ENCODE measurements at regions not wholly inside any gene's neighbourhood (a gene's known extent, or its start where the extent isn't known, plus 50 kb on each side); places are given as distances from the start of the nearest gene placed in this dataset.

DNA sequence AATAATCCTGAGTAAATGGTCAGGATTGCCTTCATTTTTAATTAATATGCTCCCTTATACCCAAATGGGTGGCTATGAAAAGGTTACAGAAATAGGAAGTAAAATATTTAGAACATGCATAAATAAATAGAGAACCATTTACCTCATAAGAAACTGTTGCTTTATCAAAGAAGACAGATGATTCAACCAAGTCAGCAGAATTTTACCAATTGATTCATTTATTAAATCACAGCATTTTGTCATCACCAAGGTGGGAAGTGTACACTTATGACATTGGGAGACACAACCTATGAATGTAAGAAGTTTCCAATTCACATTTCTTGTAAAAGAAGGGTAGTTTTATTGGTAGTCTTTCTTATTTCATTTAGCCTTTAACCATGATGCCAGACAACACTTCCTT, 870.3 kb upstream of the CHORDC1 start:
- Mint-ChIP-seq H3K4me3 (no peak overlapping the region), H3K9me3 (peaks cover 2 to 17% (median 13%) of the 10 kb centered on the region in 3 donors), H3K4me1 (no peaks in the 10 kb centered on the region), H3K27me3 (no peaks in the 10 kb centered on the region), H3K27ac (no peak overlapping the region), H3K36me3 (no peaks in the 10 kb centered on the region)
- ATAC-seq (replicated peaks in 1 of 4) (no peak), DNase-seq (no peak)
- ChIA-PET POLR2A (no interaction called here), CTCF (no interaction called here)
- Histone ChIP-seq H3K27me3 (replicated peaks in 1 of 2; ENCODE audit: control insufficient read depth in 2 of 2, extremely low read depth in 1 of 2, insufficient read depth in 2 of 2, low read length in 1 of 2) (no peaks in the 10 kb centered on the region), H3K4me3 (ENCODE audit: control insufficient read depth in 1 of 2, extremely low read depth in 1 of 2, low read length in 1 of 2) (no peak overlapping the region), H3K4me1 (ENCODE audit: control insufficient read depth in 1 of 2, extremely low read depth in 1 of 2, insufficient read depth in 2 of 2, low read length in 2 of 2) (no peaks in the 10 kb centered on the region), H3K36me3 (ENCODE audit: control insufficient read depth in 2 of 2, extremely low read depth in 1 of 2, insufficient read depth in 1 of 2, low read length in 1 of 2) (no peaks in the 10 kb centered on the region), H3K27ac (ENCODE audit: low read length) (no peak overlapping the region), H3K9me3 (no peaks in the 10 kb centered on the region)

DNA sequence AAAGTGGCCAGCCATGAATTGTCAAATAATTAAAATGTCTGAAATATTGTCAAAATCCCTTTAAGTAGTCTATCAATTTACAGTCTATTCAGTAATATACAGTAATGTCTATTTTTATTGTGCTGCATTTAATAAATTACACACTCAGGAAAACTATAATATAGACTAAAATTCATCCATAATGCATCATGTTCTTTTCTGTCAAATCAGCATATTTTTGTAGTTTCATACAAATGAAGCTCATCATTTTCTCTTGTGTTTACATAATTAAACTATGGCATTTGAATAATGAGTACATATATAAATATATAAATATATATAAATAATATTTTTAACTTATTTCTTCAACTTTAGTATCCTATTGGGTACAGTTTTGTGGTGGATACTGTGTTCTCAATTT, 868.7 kb upstream of the CHORDC1 start:
- Histone ChIP-seq H3K4me3 (ENCODE audit: control insufficient read depth in 1 of 2, extremely low read depth in 1 of 2, low read length in 1 of 2) (no peak overlapping the region), H3K9me3 (no peaks in the 10 kb centered on the region), H3K27me3 (replicated peaks in 1 of 2; ENCODE audit: control insufficient read depth in 2 of 2, extremely low read depth in 1 of 2, insufficient read depth in 2 of 2, low read length in 1 of 2) (no peaks in the 10 kb centered on the region), H3K36me3 (ENCODE audit: control insufficient read depth in 2 of 2, extremely low read depth in 1 of 2, insufficient read depth in 1 of 2, low read length in 1 of 2) (no peaks in the 10 kb centered on the region), H3K27ac (ENCODE audit: low read length) (no peak overlapping the region), H3K4me1 (ENCODE audit: control insufficient read depth in 1 of 2, extremely low read depth in 1 of 2, insufficient read depth in 2 of 2, low read length in 2 of 2) (no peaks in the 10 kb centered on the region)
- ATAC-seq (replicated peaks in 1 of 4) (no peak), DNase-seq (no peak)
- no peaks in the 10 kb centered on the region for H3K36me3 Mint-ChIP-seq
- no peaks in the 10 kb centered on the region for H3K27me3 Mint-ChIP-seq
- H3K27ac Mint-ChIP-seq: no peak overlapping the region
- no peak overlapping the region for H3K4me3 Mint-ChIP-seq
- H3K4me1 Mint-ChIP-seq: no peaks in the 10 kb centered on the region
- CTCF ChIA-PET: no interaction called here
- POLR2A ChIA-PET: no interaction called here
- H3K9me3 Mint-ChIP-seq: peaks cover 0 to 12% (median 9%) of the 10 kb centered on the region in 3 donors

DNA sequence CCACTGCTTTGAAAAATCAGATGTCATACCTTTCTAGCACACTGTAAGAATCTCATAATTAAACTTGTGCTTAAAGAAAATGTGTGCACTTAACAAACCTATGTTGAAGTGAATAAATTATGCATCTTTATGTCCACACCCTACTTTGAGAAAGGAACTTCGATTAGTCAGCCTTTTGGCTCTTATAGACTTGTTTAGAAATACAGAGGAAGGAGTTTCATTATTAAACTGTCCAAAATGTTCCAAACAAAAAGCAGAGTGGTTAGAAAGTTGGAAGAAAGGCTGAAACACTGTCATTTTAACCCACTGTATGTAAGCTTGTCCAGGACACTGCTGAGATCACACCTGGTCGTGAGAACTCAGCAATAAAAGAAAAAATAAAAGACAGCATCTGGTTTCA, 863.2 kb upstream of the CHORDC1 start:
- no peaks in the 10 kb centered on the region for H3K9me3 ChIP-seq
- no peaks in the 10 kb centered on the region for H3K36me3 ChIP-seq (ENCODE audit: control insufficient read depth in 2 of 2, extremely low read depth in 1 of 2, insufficient read depth in 1 of 2, low read length in 1 of 2)
- no peaks in the 10 kb centered on the region for H3K4me1 Mint-ChIP-seq
- H3K4me3 ChIP-seq (ENCODE audit: control insufficient read depth in 1 of 2, extremely low read depth in 1 of 2, low read length in 1 of 2): no peak overlapping the region
- no peak overlapping the region for H3K4me3 Mint-ChIP-seq
- ChIA-PET CTCF (no interaction called here), POLR2A (no interaction called here)
- no peak overlapping the region for H3K27ac Mint-ChIP-seq
- H3K9me3 Mint-ChIP-seq: peaks cover 5 to 22% (median 10%) of the 10 kb centered on the region in 3 donors
- no peaks in the 10 kb centered on the region for H3K27me3 ChIP-seq (replicated peaks in 1 of 2; ENCODE audit: control insufficient read depth in 2 of 2, extremely low read depth in 1 of 2, insufficient read depth in 2 of 2, low read length in 1 of 2)
- no peaks in the 10 kb centered on the region for H3K27me3 Mint-ChIP-seq
- no peaks in the 10 kb centered on the region for H3K36me3 Mint-ChIP-seq
- WGBS (ENCODE audit: insufficient coverage): no CpG with 5 or more reads among the region's 2 CpGs
- no peak for ATAC-seq (replicated peaks in 1 of 4)
- H3K4me1 ChIP-seq (ENCODE audit: control insufficient read depth in 1 of 2, extremely low read depth in 1 of 2, insufficient read depth in 2 of 2, low read length in 2 of 2): no peaks in the 10 kb centered on the region
- DNase-seq: no peak
- no peak overlapping the region for H3K27ac ChIP-seq (ENCODE audit: low read length)

DNA sequence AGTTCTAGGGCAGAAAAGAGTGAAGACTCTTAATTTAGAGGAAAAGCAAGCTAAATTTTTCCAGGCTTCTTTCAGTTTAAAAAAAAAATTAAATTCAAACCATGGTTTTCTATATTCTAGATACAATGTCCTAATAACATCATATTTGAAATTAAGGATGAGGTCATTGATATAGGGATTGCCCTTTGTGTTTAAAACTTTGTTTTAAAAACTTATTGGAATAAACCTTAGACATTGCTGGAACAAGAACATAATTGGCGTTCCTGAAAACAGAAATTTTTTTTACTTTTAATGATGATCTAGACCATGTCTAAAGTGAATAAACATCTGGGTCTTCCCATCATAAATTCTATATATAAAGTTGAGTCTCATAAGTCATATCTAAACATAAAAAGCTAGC, 859.4 kb upstream of the CHORDC1 start:
- Histone ChIP-seq H3K27ac (ENCODE audit: low read length) (no peak overlapping the region), H3K4me3 (ENCODE audit: control insufficient read depth in 1 of 2, extremely low read depth in 1 of 2, low read length in 1 of 2) (no peak overlapping the region), H3K4me1 (ENCODE audit: control insufficient read depth in 1 of 2, extremely low read depth in 1 of 2, insufficient read depth in 2 of 2, low read length in 2 of 2) (no peaks in the 10 kb centered on the region), H3K27me3 (replicated peaks in 1 of 2; ENCODE audit: control insufficient read depth in 2 of 2, extremely low read depth in 1 of 2, insufficient read depth in 2 of 2, low read length in 1 of 2) (no peaks in the 10 kb centered on the region), H3K9me3 (no peaks in the 10 kb centered on the region), H3K36me3 (ENCODE audit: control insufficient read depth in 2 of 2, extremely low read depth in 1 of 2, insufficient read depth in 1 of 2, low read length in 1 of 2) (no peaks in the 10 kb centered on the region)
- CTCF ChIA-PET: no interaction called here
- ATAC-seq (replicated peaks in 1 of 4) (no peak), DNase-seq (no peak)
- no peaks in the 10 kb centered on the region for H3K36me3 Mint-ChIP-seq
- no peaks in the 10 kb centered on the region for H3K27me3 Mint-ChIP-seq
- no CpG with 5 or more reads among the region's 1 CpG for WGBS (ENCODE audit: insufficient coverage)
- POLR2A ChIA-PET: no interaction called here
- H3K4me3 Mint-ChIP-seq: no peak overlapping the region
- H3K9me3 Mint-ChIP-seq: peaks cover 5 to 18% (median 11%) of the 10 kb centered on the region in 3 donors
- no peaks in the 10 kb centered on the region for H3K4me1 Mint-ChIP-seq
- H3K27ac Mint-ChIP-seq: no peak overlapping the region

DNA sequence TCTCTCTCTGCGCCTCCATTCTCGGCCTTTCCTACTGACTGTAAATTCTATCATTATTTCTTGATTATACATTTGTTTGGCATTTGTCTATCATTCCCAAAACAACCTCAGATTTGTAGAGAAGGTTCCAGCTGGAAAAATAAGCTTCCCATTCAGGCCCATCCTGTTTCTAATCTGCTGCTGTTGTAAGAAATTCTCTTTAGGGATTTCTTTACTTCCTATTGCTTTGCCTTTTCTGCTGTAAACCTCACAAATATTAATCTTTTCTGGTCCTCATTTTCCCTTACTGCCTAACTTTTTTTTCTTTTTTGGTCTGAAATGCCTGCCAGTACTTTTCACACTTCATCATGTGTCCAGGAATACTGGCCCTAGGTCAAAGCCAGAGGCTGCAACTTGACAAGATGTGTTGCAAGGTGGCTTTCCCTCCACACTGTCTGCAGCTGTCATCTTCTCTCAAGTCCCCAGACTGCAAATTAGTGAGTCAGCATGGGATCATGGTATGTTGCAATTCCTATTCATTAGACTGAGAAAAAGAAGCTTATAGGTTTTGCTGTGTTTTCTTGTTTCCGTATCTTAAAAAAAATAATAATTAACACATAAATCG, 858.7 kb upstream of the CHORDC1 start:
- H3K9me3 ChIP-seq: no peaks in the 10 kb centered on the region
- H3K4me3 ChIP-seq (ENCODE audit: control insufficient read depth in 1 of 2, extremely low read depth in 1 of 2, low read length in 1 of 2): no peak overlapping the region
- H3K4me1 Mint-ChIP-seq: no peaks in the 10 kb centered on the region
- H3K27me3 ChIP-seq (replicated peaks in 1 of 2; ENCODE audit: control insufficient read depth in 2 of 2, extremely low read depth in 1 of 2, insufficient read depth in 2 of 2, low read length in 1 of 2): no peaks in the 10 kb centered on the region
- no peaks in the 10 kb centered on the region for H3K36me3 Mint-ChIP-seq
- WGBS (ENCODE audit: insufficient coverage): no CpG with 5 or more reads among the region's 4 CpGs
- CTCF ChIA-PET: no interaction called here
- no peak overlapping the region for H3K27ac ChIP-seq (ENCODE audit: low read length)
- H3K4me3 Mint-ChIP-seq: no peak overlapping the region
- ATAC-seq (replicated peaks in 1 of 4): no peak
- no peaks in the 10 kb centered on the region for H3K27me3 Mint-ChIP-seq
- H3K9me3 Mint-ChIP-seq: peaks cover 5 to 18% (median 11%) of the 10 kb centered on the region in 3 donors
- no peak for DNase-seq
- no peaks in the 10 kb centered on the region for H3K4me1 ChIP-seq (ENCODE audit: control insufficient read depth in 1 of 2, extremely low read depth in 1 of 2, insufficient read depth in 2 of 2, low read length in 2 of 2)
- POLR2A ChIA-PET: no interaction called here
- no peaks in the 10 kb centered on the region for H3K36me3 ChIP-seq (ENCODE audit: control insufficient read depth in 2 of 2, extremely low read depth in 1 of 2, insufficient read depth in 1 of 2, low read length in 1 of 2)
- no peak overlapping the region for H3K27ac Mint-ChIP-seq

DNA sequence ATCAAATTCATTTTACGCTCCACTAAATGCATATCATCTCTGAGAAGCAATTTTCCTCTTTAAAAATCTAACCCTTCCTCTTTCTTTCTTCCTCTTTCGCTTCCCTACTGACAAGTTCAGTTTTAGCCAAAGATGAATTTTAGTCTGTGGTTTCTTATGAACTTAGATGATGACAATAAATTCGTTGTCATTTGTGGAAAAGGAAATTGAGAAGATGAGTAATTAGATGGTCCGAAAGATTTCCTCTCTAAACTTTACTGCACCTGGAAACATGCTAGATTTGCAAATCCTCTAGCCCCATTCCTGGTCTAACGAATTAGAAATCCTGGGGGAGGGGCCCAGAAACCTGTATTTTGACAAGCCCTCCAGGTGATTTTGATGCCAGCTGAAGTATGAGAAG, 855.4 kb upstream of the CHORDC1 start:
- Mint-ChIP-seq H3K9me3 (peaks cover 5 to 6% (median 5%) of the 10 kb centered on the region in 3 donors), H3K27me3 (no peaks in the 10 kb centered on the region), H3K27ac (no peak overlapping the region), H3K4me3 (no peak overlapping the region), H3K4me1 (no peaks in the 10 kb centered on the region), H3K36me3 (no peaks in the 10 kb centered on the region)
- no peaks in the 10 kb centered on the region for H3K9me3 ChIP-seq
- DNase-seq (no peak), ATAC-seq (replicated peaks in 1 of 4) (no peak)
- no peak overlapping the region for H3K27ac ChIP-seq (ENCODE audit: low read length)
- CTCF ChIA-PET: no interaction called here
- no peak overlapping the region for H3K4me3 ChIP-seq (ENCODE audit: control insufficient read depth in 1 of 2, extremely low read depth in 1 of 2, low read length in 1 of 2)
- no peaks in the 10 kb centered on the region for H3K27me3 ChIP-seq (replicated peaks in 1 of 2; ENCODE audit: control insufficient read depth in 2 of 2, extremely low read depth in 1 of 2, insufficient read depth in 2 of 2, low read length in 1 of 2)
- POLR2A ChIA-PET: interaction anchor here in 1 of 2 donors (0.5 kb wide), 1 partner anchor 46 kb away, joined by 3 read pairs; no protein-coding TSS in a partner anchor
- no CpG with 5 or more reads among the region's 5 CpGs for WGBS (ENCODE audit: insufficient coverage)
- no peaks in the 10 kb centered on the region for H3K4me1 ChIP-seq (ENCODE audit: control insufficient read depth in 1 of 2, extremely low read depth in 1 of 2, insufficient read depth in 2 of 2, low read length in 2 of 2)
- no peaks in the 10 kb centered on the region for H3K36me3 ChIP-seq (ENCODE audit: control insufficient read depth in 2 of 2, extremely low read depth in 1 of 2, insufficient read depth in 1 of 2, low read length in 1 of 2)

DNA sequence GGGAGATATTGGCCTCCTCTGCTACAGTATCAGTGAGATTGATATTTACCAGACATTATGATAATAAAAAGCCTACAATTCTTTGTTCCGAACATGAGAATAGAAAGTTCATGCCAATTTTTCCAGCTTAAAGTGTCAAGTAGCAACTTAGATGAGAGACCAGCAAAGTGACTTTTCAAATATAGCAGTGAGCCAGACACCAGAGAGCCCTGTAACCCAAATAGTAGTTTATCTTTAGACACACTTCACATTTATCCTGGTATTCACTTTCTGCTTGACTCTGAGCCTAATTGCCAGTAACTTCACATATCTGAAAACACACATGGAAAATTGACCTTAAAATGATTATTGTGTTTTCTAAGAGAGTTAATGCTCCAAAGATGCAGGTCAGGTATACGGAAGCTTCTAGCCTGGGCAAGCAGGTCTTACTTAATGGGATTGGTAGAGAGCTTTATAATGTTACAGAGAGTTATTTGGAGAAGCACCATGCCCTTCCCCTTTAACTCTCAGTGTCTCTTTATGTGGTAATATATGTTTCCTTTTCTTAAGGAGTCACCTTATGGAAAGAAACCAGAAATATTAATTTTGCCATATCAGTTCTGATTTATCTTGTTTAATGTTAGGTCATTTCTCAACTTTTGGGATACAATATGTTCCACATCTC, 852.3 kb upstream of the CHORDC1 start:
- Mint-ChIP-seq H3K27ac (no peak overlapping the region), H3K4me3 (no peak overlapping the region), H3K9me3 (peaks cover 4 to 10% (median 8%) of the 10 kb centered on the region in 3 donors), H3K4me1 (no peaks in the 10 kb centered on the region), H3K27me3 (no peaks in the 10 kb centered on the region), H3K36me3 (no peaks in the 10 kb centered on the region)
- no peaks in the 10 kb centered on the region for H3K27me3 ChIP-seq (replicated peaks in 1 of 2; ENCODE audit: control insufficient read depth in 2 of 2, extremely low read depth in 1 of 2, insufficient read depth in 2 of 2, low read length in 1 of 2)
- H3K36me3 ChIP-seq (ENCODE audit: control insufficient read depth in 2 of 2, extremely low read depth in 1 of 2, insufficient read depth in 1 of 2, low read length in 1 of 2): no peaks in the 10 kb centered on the region
- H3K4me1 ChIP-seq (ENCODE audit: control insufficient read depth in 1 of 2, extremely low read depth in 1 of 2, insufficient read depth in 2 of 2, low read length in 2 of 2): no peaks in the 10 kb centered on the region
- WGBS (ENCODE audit: insufficient coverage): 83% methylated on average over 1 of the region's 2 CpGs
- no peak for DNase-seq
- ChIA-PET POLR2A (no interaction called here), CTCF (no interaction called here)
- no peak for ATAC-seq (replicated peaks in 1 of 4)
- no peak overlapping the region for H3K27ac ChIP-seq (ENCODE audit: low read length)
- H3K4me3 ChIP-seq (ENCODE audit: control insufficient read depth in 1 of 2, extremely low read depth in 1 of 2, low read length in 1 of 2): no peak overlapping the region
- H3K9me3 ChIP-seq: no peaks in the 10 kb centered on the region
